ENCODE measurements at regions not wholly inside any gene's neighbourhood (a gene's known extent, or its start where the extent isn't known, plus 50 kb on each side); places are given as distances from the start of the nearest gene placed in this dataset.

GRCh38 chr2:21833767-21834166, 710.0 kb downstream of the TDRD15 start (continued):
- TF ChIP-seq ATF3 (IDR thresholded peaks at IDR 0.05) (no peak), REST (IDR thresholded peaks at IDR 0.05; ENCODE audit: low read depth) (no peak), CEBPB (IDR thresholded peaks at IDR 0.05; ENCODE audit: low read depth) (no peak), EZH2phosphoT487 (IDR thresholded peaks at IDR 0.05; ENCODE audit: borderline replicate concordance) (no peak), MAX (IDR thresholded peaks at IDR 0.05) (no peak), ELF1 (IDR thresholded peaks at IDR 0.05; ENCODE audit: borderline replicate concordance, low read depth) (no peak), EGR1 (IDR thresholded peaks at IDR 0.05; ENCODE audit: low read depth) (no peak), FOSL1 (IDR thresholded peaks at IDR 0.05; ENCODE audit: low read depth) (no peak), POLR2AphosphoS5 (IDR thresholded peaks at IDR 0.05; ENCODE audit: low read depth, low read length) (no peak)

DNA sequence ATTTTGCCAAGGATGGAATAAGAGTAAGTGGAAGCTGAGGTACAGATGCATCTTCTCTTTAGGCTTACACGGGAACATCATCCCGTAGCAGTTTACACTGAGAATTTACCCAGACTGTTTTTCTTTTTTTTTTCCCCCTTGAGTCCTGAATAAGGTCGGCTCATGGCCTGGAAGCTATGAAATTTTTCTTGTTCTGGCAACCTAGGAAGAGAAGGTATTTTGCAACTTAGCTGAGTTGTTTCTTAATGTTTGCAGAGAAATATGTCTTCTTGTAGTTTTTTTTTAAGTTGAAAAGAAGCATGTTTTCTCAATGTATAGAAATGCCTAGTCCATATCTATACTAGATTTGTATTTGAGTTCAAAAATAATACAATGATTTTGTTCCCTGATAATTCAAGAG, 712.5 kb downstream of the TDRD15 start:
- CTCF ChIA-PET = no interaction called here
- TF ChIP-seq SP1 (IDR thresholded peaks at IDR 0.05; ENCODE audit: low read depth) = no peak
- no peak for TF ChIP-seq EZH2 (IDR thresholded peaks at IDR 0.05)
- TF ChIP-seq POLR2A (IDR thresholded peaks at IDR 0.05; ENCODE audit: borderline replicate concordance, extremely low read depth, insufficient read depth, insufficient read length) = no peak
- TF ChIP-seq CBX3 (IDR thresholded peaks at IDR 0.05; ENCODE audit: low read depth) = no peak
- no peak for TF ChIP-seq EGR1 (IDR thresholded peaks at IDR 0.05; ENCODE audit: low read depth)
- no peak for TF ChIP-seq ZNF274 (IDR thresholded peaks at IDR 0.05; ENCODE audit: low read depth, low read length)
- TF ChIP-seq YY1 (IDR thresholded peaks at IDR 0.05; ENCODE audit: extremely low read depth, insufficient replicate concordance, low read depth, low read length) = no peak
- TF ChIP-seq, protein P1, sequence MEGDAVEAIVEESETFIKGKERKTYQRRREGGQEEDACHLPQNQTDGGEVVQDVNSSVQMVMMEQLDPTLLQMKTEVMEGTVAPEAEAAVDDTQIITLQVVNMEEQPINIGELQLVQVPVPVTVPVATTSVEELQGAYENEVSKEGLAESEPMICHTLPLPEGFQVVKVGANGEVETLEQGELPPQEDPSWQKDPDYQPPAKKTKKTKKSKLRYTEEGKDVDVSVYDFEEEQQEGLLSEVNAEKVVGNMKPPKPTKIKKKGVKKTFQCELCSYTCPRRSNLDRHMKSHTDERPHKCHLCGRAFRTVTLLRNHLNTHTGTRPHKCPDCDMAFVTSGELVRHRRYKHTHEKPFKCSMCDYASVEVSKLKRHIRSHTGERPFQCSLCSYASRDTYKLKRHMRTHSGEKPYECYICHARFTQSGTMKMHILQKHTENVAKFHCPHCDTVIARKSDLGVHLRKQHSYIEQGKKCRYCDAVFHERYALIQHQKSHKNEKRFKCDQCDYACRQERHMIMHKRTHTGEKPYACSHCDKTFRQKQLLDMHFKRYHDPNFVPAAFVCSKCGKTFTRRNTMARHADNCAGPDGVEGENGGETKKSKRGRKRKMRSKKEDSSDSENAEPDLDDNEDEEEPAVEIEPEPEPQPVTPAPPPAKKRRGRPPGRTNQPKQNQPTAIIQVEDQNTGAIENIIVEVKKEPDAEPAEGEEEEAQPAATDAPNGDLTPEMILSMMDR (IDR thresholded peaks at IDR 0.05 in 2 of 3, conservative IDR thresholded peaks at IDR 0.05 in 1 of 3; ENCODE audit: borderline replicate concordance in 1 of 3, insufficient read depth in 1 of 3, low read depth in 2 of 3, low read length in 2 of 3) = no peak
- TF ChIP-seq ZFX (IDR thresholded peaks at IDR 0.05) = no peak
- no peak for TF ChIP-seq SIN3A (IDR thresholded peaks at IDR 0.05; ENCODE audit: low read depth)
- TF ChIP-seq FOSL1 (IDR thresholded peaks at IDR 0.05; ENCODE audit: low read depth) = no peak
- no peak for TF ChIP-seq ATF3 (IDR thresholded peaks at IDR 0.05)
- no peak for TF ChIP-seq EZH2phosphoT487 (IDR thresholded peaks at IDR 0.05; ENCODE audit: borderline replicate concordance)
- TF ChIP-seq ELF1 (IDR thresholded peaks at IDR 0.05; ENCODE audit: borderline replicate concordance, low read depth) = no peak

More for the DNA sequence above, 712.5 kb downstream of the TDRD15 start:
- no peak for ATAC-seq
- no peak overlapping the region for H3K4me3 ChIP-seq (replicated peaks in 1 of 2; ENCODE audit: low read depth in 1 of 2, low read length in 2 of 2)
- H3K4me1 ChIP-seq (ENCODE audit: control insufficient read depth in 1 of 2, insufficient read depth in 2 of 2, low read length in 2 of 2) = no peaks in the 10 kb centered on the region
- H3K9me3 ChIP-seq (ENCODE audit: control insufficient read depth in 1 of 2, insufficient read depth in 1 of 2, low read depth in 1 of 2, low read length in 2 of 2) = peaks cover 11 to 18% of the 10 kb centered on the region in 2 experiments; a peak in 2 of 4 replicates
- H3K27me3 ChIP-seq (ENCODE audit: insufficient read depth, low read length) = no peaks in the 10 kb centered on the region
- no peak overlapping the region for H3K9ac ChIP-seq (ENCODE audit: low read length)
- ChIA-PET POLR2A (no interaction called here), RAD21 (ENCODE audit: low non-redundant PET in 1 of 2, low total read pairs in 2 of 2, uncharacterized antibody in 2 of 2, unreplicated experiment in 2 of 2) (no interaction called here)
- intact Hi-C loops (cut with micrococcal nuclease) = no loop called here
- H3K36me3 ChIP-seq (ENCODE audit: control insufficient read depth in 1 of 2, insufficient read depth in 2 of 2, low read length in 2 of 2) = no peaks in the 10 kb centered on the region
- DNase-seq (ENCODE audit: low read depth, low spot score) = no peak
- no peaks in the 10 kb centered on the region for H3K9me2 ChIP-seq (ENCODE audit: insufficient read depth)
- H4K20me1 ChIP-seq (ENCODE audit: insufficient read depth) = no peaks in the 10 kb centered on the region
- H3K79me2 ChIP-seq (ENCODE audit: insufficient read depth, low read length) = no peaks in the 10 kb centered on the region
- no TSS peak for BruUV-seq (replicated peaks)
- H3K27ac ChIP-seq (ENCODE audit: low read depth, low read length) = no peak overlapping the region
- H3K4me2 ChIP-seq (ENCODE audit: low read length) = no peak overlapping the region
- H2AFZ ChIP-seq (ENCODE audit: low read depth, low read length, poor library complexity, severe bottlenecking) = no peak overlapping the region
